ENCODE measurements at regions not wholly inside any gene's neighbourhood (a gene's known extent, or its start where the extent isn't known, plus 50 kb on each side); places are given as distances from the start of the nearest gene placed in this dataset.
A peak's percentile ranks its signal among the peaks of the same experiment; 100 is the strongest.

DNA sequence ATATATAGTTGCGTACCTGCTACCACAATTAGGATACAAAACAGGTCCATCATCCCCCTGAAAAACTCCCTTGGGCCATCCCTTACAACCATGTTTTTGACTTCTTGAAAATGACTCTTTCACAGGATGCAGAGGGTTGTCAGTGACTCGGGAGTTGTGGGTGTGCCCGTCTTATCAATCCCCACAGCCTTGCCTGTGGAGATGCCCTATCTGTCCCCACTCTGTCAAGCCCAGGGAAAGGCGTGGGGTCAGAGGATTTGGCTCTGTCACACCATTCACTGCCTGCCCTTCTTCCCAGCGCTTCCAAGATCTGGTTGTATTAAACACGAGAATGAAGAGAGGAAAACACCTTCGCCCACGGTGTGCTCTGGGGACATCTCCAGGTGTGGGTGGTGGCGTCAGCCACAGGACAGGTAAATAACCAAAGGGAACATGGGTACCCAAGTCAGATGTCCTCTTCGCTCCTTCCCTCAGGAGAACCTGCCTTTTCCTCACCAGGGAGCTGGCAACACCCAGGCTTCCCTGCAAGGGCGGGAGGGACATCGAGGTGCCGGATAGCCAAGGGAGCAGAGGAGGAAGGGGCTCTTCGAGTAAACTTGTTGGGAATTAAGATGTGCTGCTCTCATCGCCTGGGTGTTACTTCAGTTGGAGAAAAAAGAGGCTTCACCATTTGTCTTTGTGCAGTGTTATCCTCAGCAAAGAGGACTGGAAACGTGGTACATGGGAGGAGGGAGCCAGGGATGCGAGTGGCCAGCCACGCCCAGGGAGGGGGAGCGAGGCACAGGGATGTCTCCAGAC, 100.3 kb downstream of the B3GNT2 start:
- no peak overlapping the region for H3K4me2 ChIP-seq (replicated peaks; ENCODE audit: extremely low read depth, low read length, poor library complexity, severe bottlenecking)
- peak overlapping the region in 1 of 7 donors; percentile 16 for H3K27ac Mint-ChIP-seq
- no peaks in the 10 kb centered on the region for H4K20me1 ChIP-seq (ENCODE audit: insufficient read depth, low read length)
- DNase-seq: no peak
- H3K27ac ChIP-seq (ENCODE audit: low read depth in 1 of 2, low read length in 2 of 2): no peak overlapping the region
- H3K36me3 Mint-ChIP-seq: no peaks in the 10 kb centered on the region
- no peak overlapping the region for H3K9ac ChIP-seq (ENCODE audit: insufficient read depth, low read length, poor library complexity, severe bottlenecking)
- H2AFZ ChIP-seq (ENCODE audit: insufficient read depth, low read depth, low read length, poor library complexity, severe bottlenecking): no peak overlapping the region
- peaks cover 5 to 20% of the 10 kb centered on the region in 2 donors for H3K4me1 ChIP-seq (ENCODE audit: control insufficient read depth in 1 of 2, insufficient read depth in 2 of 2, low read length in 2 of 2)
- H3K27me3 Mint-ChIP-seq (ENCODE audit: low read depth in 3 of 3): peaks cover 0 to 1% (median 0%) of the 10 kb centered on the region in 3 donors
- WGBS (ENCODE audit: insufficient coverage): 80% methylated on average over 10 of the region's 19 CpGs
- no peaks in the 10 kb centered on the region for H3K27me3 ChIP-seq (ENCODE audit: control insufficient read depth in 2 of 2, insufficient read depth in 2 of 2, low read length in 2 of 2)
- H3K36me3 ChIP-seq (replicated peaks in 1 of 2; ENCODE audit: control insufficient read depth in 1 of 2, insufficient read depth in 2 of 2, low read length in 2 of 2): no peaks in the 10 kb centered on the region
- no peaks in the 10 kb centered on the region for H3K9me3 ChIP-seq (replicated peaks in 1 of 2; ENCODE audit: control insufficient read depth in 1 of 2, insufficient read depth in 1 of 2, low read length in 2 of 2)
- no peak overlapping the region for H3K4me3 ChIP-seq (replicated peaks in 1 of 3; ENCODE audit: low read depth in 2 of 3, low read length in 3 of 3)
- no peaks in the 10 kb centered on the region for H3K79me2 ChIP-seq (ENCODE audit: insufficient read depth, low read length)
- no peak overlapping the region for H3K4me3 Mint-ChIP-seq
- no peak for TF ChIP-seq CTCF (IDR thresholded peaks at IDR 0.05)
- intact Hi-C loops (cut with micrococcal nuclease): no loop called here
- H3K9me3 Mint-ChIP-seq: no peaks in the 10 kb centered on the region
- H3K4me1 Mint-ChIP-seq: peaks cover 26% of the 10 kb centered on the region

DNA sequence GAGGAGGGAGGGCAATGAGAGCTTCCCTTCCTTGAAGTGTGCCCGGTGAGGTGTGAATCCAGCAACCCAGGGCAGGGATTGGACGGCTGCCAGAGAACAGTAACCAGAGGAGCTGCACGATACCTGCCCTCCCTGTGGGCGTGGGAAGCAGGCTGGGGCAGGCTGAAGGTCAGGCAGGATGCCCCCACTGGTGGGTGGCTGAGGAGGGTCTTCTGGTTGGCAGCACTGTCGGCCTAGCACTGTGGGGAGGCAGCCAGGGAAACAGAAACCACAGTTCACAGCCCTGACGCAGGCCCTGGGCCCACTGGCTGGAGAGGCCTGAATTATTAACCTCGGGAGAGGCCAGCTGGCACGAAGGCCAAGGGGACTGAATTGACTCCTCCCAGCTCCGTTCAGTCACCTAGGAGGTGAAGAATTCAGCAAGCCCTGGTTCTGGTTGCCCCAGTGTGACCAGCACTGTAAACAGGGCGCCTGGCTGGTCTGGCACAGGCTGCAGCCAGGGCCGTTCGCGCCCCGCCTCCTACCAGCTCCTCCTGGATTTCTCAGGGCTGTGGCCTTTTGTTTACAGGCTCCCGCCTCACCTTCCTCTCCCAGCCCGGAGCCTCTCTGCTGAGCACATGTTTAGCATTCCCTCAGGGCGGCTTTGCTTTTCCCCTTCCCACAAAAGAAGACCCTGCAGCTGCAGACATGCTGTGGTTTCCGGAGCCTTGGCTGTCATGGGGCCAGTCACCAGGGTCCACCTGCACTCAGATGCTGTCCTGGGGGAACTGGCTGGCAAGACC, 97.8 kb downstream of the B3GNT2 start:
- intact Hi-C loops (cut with micrococcal nuclease): no loop called here
- no peaks in the 10 kb centered on the region for H4K20me1 ChIP-seq (ENCODE audit: insufficient read depth, low read length)
- H3K4me3 Mint-ChIP-seq: no peak overlapping the region
- H3K9me3 Mint-ChIP-seq: no peaks in the 10 kb centered on the region
- no peaks in the 10 kb centered on the region for H3K79me2 ChIP-seq (ENCODE audit: insufficient read depth, low read length)
- peaks cover 9 to 21% of the 10 kb centered on the region in 2 donors for H3K4me1 ChIP-seq (ENCODE audit: control insufficient read depth in 1 of 2, insufficient read depth in 2 of 2, low read length in 2 of 2)
- H3K36me3 Mint-ChIP-seq: no peaks in the 10 kb centered on the region
- peak overlapping the region; percentile 56 for H2AFZ ChIP-seq (ENCODE audit: insufficient read depth, low read depth, low read length, poor library complexity, severe bottlenecking)
- WGBS (ENCODE audit: insufficient coverage): 65% methylated on average over 16 of the region's 18 CpGs
- DNase-seq: no peak
- H3K27me3 ChIP-seq (ENCODE audit: control insufficient read depth in 2 of 2, insufficient read depth in 2 of 2, low read length in 2 of 2): no peaks in the 10 kb centered on the region
- H3K27ac ChIP-seq (ENCODE audit: low read depth in 1 of 2, low read length in 2 of 2): no peak overlapping the region
- H3K4me1 Mint-ChIP-seq: peaks cover 28% of the 10 kb centered on the region
- no peaks in the 10 kb centered on the region for H3K36me3 ChIP-seq (replicated peaks in 1 of 2; ENCODE audit: control insufficient read depth in 1 of 2, insufficient read depth in 2 of 2, low read length in 2 of 2)
- peak overlapping the region in 3 of 7 donors; percentile 7 to 21 (median 14) for H3K27ac Mint-ChIP-seq
- H3K4me2 ChIP-seq (replicated peaks; ENCODE audit: extremely low read depth, low read length, poor library complexity, severe bottlenecking): no peak overlapping the region
- H3K27me3 Mint-ChIP-seq (ENCODE audit: low read depth in 3 of 3): peaks cover 0 to 1% (median 0%) of the 10 kb centered on the region in 3 donors
- no peak overlapping the region for H3K4me3 ChIP-seq (replicated peaks in 1 of 3; ENCODE audit: low read depth in 2 of 3, low read length in 3 of 3)
- TF ChIP-seq CTCF (IDR thresholded peaks at IDR 0.05): no peak
- no peaks in the 10 kb centered on the region for H3K9me3 ChIP-seq (replicated peaks in 1 of 2; ENCODE audit: control insufficient read depth in 1 of 2, insufficient read depth in 1 of 2, low read length in 2 of 2)
- peak overlapping the region; percentile 18 for H3K9ac ChIP-seq (ENCODE audit: insufficient read depth, low read length, poor library complexity, severe bottlenecking)

Measured in CD14-positive monocyte (primary cell).